ENCODE measurements at regions not wholly inside any gene's neighbourhood (a gene's known extent, or its start where the extent isn't known, plus 50 kb on each side); places are given as distances from the start of the nearest gene placed in this dataset.

GRCh38 chr7:52257890-52258289 lies 777.5 kb upstream of the POM121L12 start:
- intact Hi-C loops (cut with DNase I, micrococcal nuclease), result no loop called here
- no peaks in the 10 kb centered on the region for H3K36me3 Mint-ChIP-seq (ENCODE audit: low read depth)
- ATAC-seq (ENCODE audit: poor library complexity), result no peak
- peaks cover 5 to 15% of the 10 kb centered on the region in 2 experiments for H3K9me3 ChIP-seq (ENCODE audit: control insufficient read depth in 1 of 2, insufficient read depth in 1 of 2, low read length in 2 of 2)
- no peaks in the 10 kb centered on the region for H3K27me3 ChIP-seq (ENCODE audit: control insufficient read depth in 1 of 2, insufficient read depth in 2 of 2, low read length in 2 of 2)
- H3K4me3 Mint-ChIP-seq, result no peak overlapping the region
- H3K4me1 Mint-ChIP-seq (ENCODE audit: low read depth), result no peaks in the 10 kb centered on the region
- CTCF ChIA-PET, result no interaction called here
- no peaks in the 10 kb centered on the region for H3K4me1 ChIP-seq (ENCODE audit: insufficient read depth, low read length)
- no peak overlapping the region for H3K27ac Mint-ChIP-seq
- no peaks in the 10 kb centered on the region for H3K36me3 ChIP-seq (ENCODE audit: insufficient read depth, low read length)
- peaks cover 6% of the 10 kb centered on the region for H3K9me3 Mint-ChIP-seq
- H3K27me3 Mint-ChIP-seq, result no peaks in the 10 kb centered on the region
- no peak for TF ChIP-seq CTCF (IDR thresholded peaks at IDR 0.05)
- no peak overlapping the region for H3K4me3 ChIP-seq (ENCODE audit: low read length)
- POLR2A ChIA-PET, result no interaction called here
- no peak for DNase-seq
- no peak overlapping the region for H3K27ac ChIP-seq (ENCODE audit: low read depth in 1 of 2, low read length in 2 of 2)

DNA sequence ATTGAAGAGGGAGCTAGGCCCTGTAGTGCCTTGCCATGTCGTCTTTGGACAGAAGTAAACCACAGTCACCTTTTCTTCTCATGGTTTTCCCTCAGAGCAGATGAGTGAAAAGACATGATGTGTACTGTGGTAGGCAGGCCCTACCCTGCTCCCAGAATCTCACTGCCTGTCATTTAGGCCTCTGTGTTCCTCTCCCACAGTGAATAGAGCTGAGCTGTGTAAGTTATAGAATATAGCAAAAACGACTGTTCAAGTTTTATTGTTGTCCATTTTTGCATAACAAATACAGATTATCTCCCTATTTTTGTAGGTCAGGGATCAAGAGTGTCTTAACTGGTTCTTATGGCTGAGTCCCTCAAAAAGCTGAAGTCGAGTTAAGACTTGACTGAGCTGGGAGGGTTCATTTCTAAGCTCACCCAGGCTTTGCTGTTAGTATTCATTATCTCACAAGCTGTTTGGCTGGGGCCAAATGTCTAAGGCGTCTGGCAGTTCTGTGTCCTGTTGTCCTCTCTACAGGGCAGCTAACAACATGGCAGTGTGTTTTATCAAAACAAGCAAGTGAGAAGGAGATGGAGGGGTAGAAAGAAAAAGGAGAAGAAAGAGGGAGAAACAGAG lies 780.9 kb upstream of the POM121L12 start:
- ChIA-PET CTCF (no interaction called here), POLR2A (no interaction called here)
- Mint-ChIP-seq H3K4me3 (no peak overlapping the region), H3K27ac (no peak overlapping the region), H3K4me1 (ENCODE audit: low read depth) (no peaks in the 10 kb centered on the region), H3K27me3 (no peaks in the 10 kb centered on the region), H3K36me3 (ENCODE audit: low read depth) (no peaks in the 10 kb centered on the region), H3K9me3 (peaks cover 6% of the 10 kb centered on the region)
- TF ChIP-seq CTCF (IDR thresholded peaks at IDR 0.05), result no peak
- Histone ChIP-seq H3K4me1 (ENCODE audit: insufficient read depth, low read length) (no peaks in the 10 kb centered on the region), H3K27me3 (ENCODE audit: control insufficient read depth in 1 of 2, insufficient read depth in 2 of 2, low read length in 2 of 2) (no peaks in the 10 kb centered on the region), H3K36me3 (ENCODE audit: insufficient read depth, low read length) (no peaks in the 10 kb centered on the region), H3K27ac (ENCODE audit: low read depth in 1 of 2, low read length in 2 of 2) (no peak overlapping the region), H3K4me3 (ENCODE audit: low read length) (no peak overlapping the region), H3K9me3 (ENCODE audit: control insufficient read depth in 1 of 2, insufficient read depth in 1 of 2, low read length in 2 of 2) (peaks cover 5 to 15% of the 10 kb centered on the region in 2 experiments)
- intact Hi-C loops (cut with DNase I, micrococcal nuclease), result no loop called here
- no peak for DNase-seq
- no peak for ATAC-seq (ENCODE audit: poor library complexity)

- Mint-ChIP-seq H3K36me3 (ENCODE audit: low read depth) (no peaks in the 10 kb centered on the region), H3K4me1 (ENCODE audit: low read depth) (no peaks in the 10 kb centered on the region)
- no peak for ATAC-seq (ENCODE audit: poor library complexity)
These were observed 781.5 kb upstream of the POM121L12 start for GRCh38 chr7:52253953-52254352.

More at GRCh38 chr7:52253953-52254352, 781.5 kb upstream of the POM121L12 start:
- H3K4me3 ChIP-seq (ENCODE audit: low read length), result no peak overlapping the region
- H3K36me3 ChIP-seq (ENCODE audit: insufficient read depth, low read length), result no peaks in the 10 kb centered on the region
- Mint-ChIP-seq H3K27me3 (no peaks in the 10 kb centered on the region), H3K27ac (no peak overlapping the region), H3K4me3 (no peak overlapping the region), H3K9me3 (peaks cover 6% of the 10 kb centered on the region)
- POLR2A ChIA-PET, result no interaction called here
- H3K27ac ChIP-seq (ENCODE audit: low read depth in 1 of 2, low read length in 2 of 2), result no peak overlapping the region
- CTCF ChIA-PET, result no interaction called here
- intact Hi-C loops (cut with DNase I, micrococcal nuclease), result no loop called here
- H3K4me1 ChIP-seq (ENCODE audit: insufficient read depth, low read length), result no peaks in the 10 kb centered on the region
- TF ChIP-seq CTCF (IDR thresholded peaks at IDR 0.05), result no peak
- no peaks in the 10 kb centered on the region for H3K27me3 ChIP-seq (ENCODE audit: control insufficient read depth in 1 of 2, insufficient read depth in 2 of 2, low read length in 2 of 2)
- H3K9me3 ChIP-seq (ENCODE audit: control insufficient read depth in 1 of 2, insufficient read depth in 1 of 2, low read length in 2 of 2), result peaks cover 5 to 15% of the 10 kb centered on the region in 2 experiments
- DNase-seq, result no peak

Measured in CD4-positive, alpha-beta T cell (primary cell).